Breast epithelium (tissue), 4 donors: ENCODE measurements at regions not wholly inside any gene's neighbourhood (a gene's known extent, or its start where the extent isn't known, plus 50 kb on each side); places are given as distances from the start of the nearest gene placed in this dataset.

Source experiments
- DNase-seq, 2 donors: peaks; one replicate each; pipeline ENCODE4 v3.0.0-alpha.2; 2019; ENCODE audit warnings: low spot score in 2 of 2
- H3K27ac ChIP-seq, 2 donors: fragments of 200-600 bp; sonication (generic) in 1 of 2; one replicate each; pipeline ENCODE4 v1.5.1; 2016 to 2019; ENCODE audit warnings: mild to moderate bottlenecking in 1 of 2
- H3K27me3 ChIP-seq, 2 donors: fragments of 200-600 bp; sonication (generic) in 1 of 2; one replicate each; pipeline versions ENCODE4 v1.5.1 to v1.6.0; 2017 to 2019; ENCODE audit warnings: control low read depth in 1 of 2, mild to moderate bottlenecking in 1 of 2
- H3K36me3 ChIP-seq: fragments of 200-600 bp; one replicate; pipeline ENCODE4 v1.5.1; 2019
- H3K4me1 ChIP-seq, 2 donors: fragments of 200-600 bp; sonication (generic); one replicate each; pipeline ENCODE4 v1.5.1; 2016 to 2019; ENCODE audit warnings: control low read depth in 1 of 2
- H3K4me3 ChIP-seq, 3 donors: fragments of 200-600 bp; sonication (generic); 1 replicate in 2 of 3; 2 replicates in 1 of 3; pipeline ENCODE4 v1.5.1; 2016 to 2019; ENCODE audit warnings: mild to moderate bottlenecking in 3 of 3, moderate library complexity in 2 of 3
- H3K9me3 ChIP-seq, 2 donors: fragments of 200-600 bp; sonication (generic) in 1 of 2; one replicate each; pipeline ENCODE4 v1.5.1; 2016 to 2019; ENCODE audit warnings: control low read depth in 1 of 2
- POLR2A ChIP-seq: fragments of 450-650 bp; IDR thresholded peaks from one replicate; pipeline ENCODE4 v1.6.1; 2016; ENCODE audit warnings: antibody characterized with exemption, mild to moderate bottlenecking, moderate library complexity
- POLR2AphosphoS5 ChIP-seq, 3 donors: sonication (generic); formaldehyde crosslinking; IDR thresholded peaks; one replicate each; pipeline ENCODE4 v1.6.1; 2017; ENCODE audit warnings: antibody characterized with exemption in 3 of 3
- intact Hi-C: fragments of 100-400 bp; cut with DNase I; formaldehyde crosslinking; loops from one replicate; pipeline ENCODE4 v1.15.1; 2023; ENCODE audit warnings: low total_unique reads
- TF ChIP-seq, protein P1 (sequence below), 3 donors: fragments of 450-650 bp; IDR thresholded peaks; one replicate each; pipeline ENCODE4 v1.5.1; 2016 to 2017; ENCODE audit warnings: antibody characterized with exemption in 3 of 3, mild to moderate bottlenecking in 3 of 3, moderate library complexity in 3 of 3

DNA sequence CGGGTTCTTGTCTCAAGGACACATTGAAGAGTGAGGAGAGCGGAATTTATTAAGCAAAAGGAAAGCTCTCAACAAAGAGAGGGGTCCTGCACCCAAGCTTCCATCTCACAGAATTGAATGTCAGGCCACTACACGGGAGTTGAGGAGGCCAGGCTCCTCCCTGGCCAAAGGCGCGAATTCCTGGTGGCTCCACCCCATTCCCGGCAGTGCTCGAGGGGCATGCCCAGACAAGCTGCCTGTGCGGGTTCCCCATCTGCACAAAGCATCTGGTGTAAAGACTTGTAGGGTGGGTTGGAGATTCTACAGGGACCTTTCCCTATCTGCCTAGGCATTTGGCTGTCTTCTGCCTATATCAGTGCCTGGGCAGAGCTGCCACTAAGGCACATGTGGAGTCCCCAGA is 648.5 kb upstream of the PKN2 start:
- H3K4me1 ChIP-seq = no peaks in the 10 kb centered on the region
- no peak overlapping the region for H3K4me3 ChIP-seq
- H3K27me3 ChIP-seq = no peaks in the 10 kb centered on the region
- peaks cover 6 to 28% of the 10 kb centered on the region in 2 donors for H3K9me3 ChIP-seq
- H3K27ac ChIP-seq = no peak overlapping the region
- no peaks in the 10 kb centered on the region for H3K36me3 ChIP-seq
- intact Hi-C loops = no loop called here
- no peak for TF ChIP-seq POLR2A
- no peak for TF ChIP-seq POLR2AphosphoS5 (IDR thresholded peaks at IDR 0.05)
- TF ChIP-seq, protein P1, sequence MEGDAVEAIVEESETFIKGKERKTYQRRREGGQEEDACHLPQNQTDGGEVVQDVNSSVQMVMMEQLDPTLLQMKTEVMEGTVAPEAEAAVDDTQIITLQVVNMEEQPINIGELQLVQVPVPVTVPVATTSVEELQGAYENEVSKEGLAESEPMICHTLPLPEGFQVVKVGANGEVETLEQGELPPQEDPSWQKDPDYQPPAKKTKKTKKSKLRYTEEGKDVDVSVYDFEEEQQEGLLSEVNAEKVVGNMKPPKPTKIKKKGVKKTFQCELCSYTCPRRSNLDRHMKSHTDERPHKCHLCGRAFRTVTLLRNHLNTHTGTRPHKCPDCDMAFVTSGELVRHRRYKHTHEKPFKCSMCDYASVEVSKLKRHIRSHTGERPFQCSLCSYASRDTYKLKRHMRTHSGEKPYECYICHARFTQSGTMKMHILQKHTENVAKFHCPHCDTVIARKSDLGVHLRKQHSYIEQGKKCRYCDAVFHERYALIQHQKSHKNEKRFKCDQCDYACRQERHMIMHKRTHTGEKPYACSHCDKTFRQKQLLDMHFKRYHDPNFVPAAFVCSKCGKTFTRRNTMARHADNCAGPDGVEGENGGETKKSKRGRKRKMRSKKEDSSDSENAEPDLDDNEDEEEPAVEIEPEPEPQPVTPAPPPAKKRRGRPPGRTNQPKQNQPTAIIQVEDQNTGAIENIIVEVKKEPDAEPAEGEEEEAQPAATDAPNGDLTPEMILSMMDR (IDR thresholded peaks at IDR 0.05) = no peak
- no peak for DNase-seq

DNA sequence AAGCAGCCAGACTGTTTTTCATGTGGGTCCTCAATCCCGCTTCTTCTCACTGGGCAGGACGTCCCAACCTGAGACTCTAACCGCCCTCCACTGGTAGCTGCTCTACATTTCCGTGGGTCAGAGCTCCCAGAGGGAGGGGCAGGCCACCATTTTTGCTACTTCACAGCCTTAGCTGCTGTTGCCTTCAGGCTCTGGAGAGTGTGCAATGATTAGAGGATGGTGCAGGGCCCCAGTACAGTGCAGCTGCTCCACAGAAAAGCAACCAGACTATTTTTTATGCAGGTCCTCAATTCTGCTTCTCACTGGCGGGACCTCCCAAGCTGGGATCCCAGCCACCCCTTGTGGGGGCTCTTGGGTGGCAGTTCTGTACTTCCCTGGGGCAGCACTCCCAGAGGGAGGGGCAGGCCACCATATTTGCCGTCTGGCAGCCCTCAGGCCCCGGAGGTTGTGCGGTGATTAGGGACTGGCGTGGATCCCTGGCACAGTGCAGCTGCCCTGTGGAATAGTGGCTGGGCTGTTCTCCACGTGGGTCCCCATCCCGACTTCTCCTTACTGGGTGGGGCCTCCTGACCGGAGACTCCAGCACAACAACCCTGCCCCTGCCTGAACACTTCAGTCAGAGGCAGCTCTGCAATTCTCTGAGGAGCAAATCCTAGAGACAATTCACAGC is 647.6 kb upstream of the PKN2 start:
- H3K4me1 ChIP-seq = no peaks in the 10 kb centered on the region
- TF ChIP-seq, protein P1 (IDR thresholded peaks at IDR 0.05) = no peak
- TF ChIP-seq POLR2A (no peak), POLR2AphosphoS5 (IDR thresholded peaks at IDR 0.05) (no peak)
- no peak for DNase-seq
- H3K4me3 ChIP-seq = no peak overlapping the region
- H3K27me3 ChIP-seq = no peaks in the 10 kb centered on the region
- intact Hi-C loops = no loop called here
- peaks cover 6 to 28% of the 10 kb centered on the region in 2 donors for H3K9me3 ChIP-seq
- H3K36me3 ChIP-seq = no peaks in the 10 kb centered on the region
- H3K27ac ChIP-seq = no peak overlapping the region

DNA sequence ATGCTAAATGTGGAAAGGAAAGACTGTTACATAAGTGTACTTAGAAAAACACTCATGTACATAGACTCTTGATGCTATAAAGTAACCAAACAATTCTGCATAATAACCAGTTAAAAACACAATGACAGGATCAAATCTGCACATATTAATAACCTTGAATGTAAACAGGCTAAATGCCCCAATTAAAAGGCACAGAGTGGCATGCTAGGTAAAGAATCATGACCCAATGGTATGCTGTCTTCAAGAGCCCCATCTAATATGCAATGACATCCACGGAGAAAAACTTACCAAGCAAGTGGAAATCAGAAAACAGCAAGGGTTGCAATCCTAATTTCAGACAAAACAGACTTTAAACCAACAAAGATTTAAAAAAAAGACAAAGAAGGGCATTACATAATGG is 644.8 kb upstream of the PKN2 start:
- DNase-seq = no peak
- Histone ChIP-seq H3K27ac (no peak overlapping the region), H3K4me1 (no peaks in the 10 kb centered on the region), H3K36me3 (no peaks in the 10 kb centered on the region), H3K4me3 (no peak overlapping the region), H3K27me3 (no peaks in the 10 kb centered on the region), H3K9me3 (peaks cover 6 to 28% of the 10 kb centered on the region in 2 donors)
- TF ChIP-seq, protein P1 (IDR thresholded peaks at IDR 0.05) = no peak
- TF ChIP-seq POLR2A (no peak), POLR2AphosphoS5 (IDR thresholded peaks at IDR 0.05) (no peak)
- intact Hi-C loops = no loop called here

DNA sequence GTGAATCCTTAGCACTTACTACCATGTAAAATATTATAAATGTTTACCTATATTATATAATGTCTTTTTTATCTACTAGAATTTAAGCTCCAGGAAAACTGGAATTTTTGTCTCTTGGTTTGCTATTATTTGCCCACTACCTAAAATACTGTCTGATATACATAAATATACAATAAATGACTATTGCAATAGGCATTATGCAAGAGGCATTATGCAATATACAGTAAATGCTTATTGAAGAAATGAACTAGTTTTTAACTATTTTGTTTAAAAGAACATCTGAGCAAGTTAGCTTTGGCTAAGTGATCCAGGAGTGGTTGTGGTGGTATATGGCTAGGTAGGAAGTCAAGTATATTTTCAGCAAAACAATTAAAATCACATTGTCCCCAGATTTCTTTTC is 640.2 kb upstream of the PKN2 start:
- no peak for DNase-seq
- Histone ChIP-seq H3K27me3 (no peaks in the 10 kb centered on the region), H3K9me3 (peaks cover 6 to 16% of the 10 kb centered on the region in 2 donors), H3K4me1 (no peaks in the 10 kb centered on the region), H3K4me3 (no peak overlapping the region), H3K27ac (no peak overlapping the region), H3K36me3 (no peaks in the 10 kb centered on the region)
- intact Hi-C loops = no loop called here
- TF ChIP-seq POLR2A (no peak), POLR2AphosphoS5 (IDR thresholded peaks at IDR 0.05) (no peak)
- TF ChIP-seq, protein P1 (IDR thresholded peaks at IDR 0.05) = no peak

DNA sequence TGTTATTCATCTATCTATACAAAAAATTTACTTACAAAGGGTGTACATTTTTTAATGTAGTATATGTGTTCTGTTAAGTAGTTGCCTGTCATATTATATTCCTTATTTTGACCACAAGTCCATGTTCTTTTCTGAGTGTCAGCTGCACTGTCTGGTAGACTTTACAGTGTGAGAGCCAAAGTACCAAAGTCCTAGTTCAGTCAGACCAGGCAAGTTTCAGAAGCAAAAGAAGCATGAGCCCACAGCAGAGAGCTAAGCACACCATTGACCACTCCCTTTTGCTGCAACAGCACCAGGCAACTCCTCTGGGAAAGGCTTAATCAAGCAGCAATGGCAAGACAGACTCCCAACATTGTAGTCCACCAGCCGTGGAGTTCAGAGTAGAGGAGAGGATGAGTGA is 631.9 kb upstream of the PKN2 start:
- no peaks in the 10 kb centered on the region for H3K9me3 ChIP-seq
- H3K4me3 ChIP-seq = no peak overlapping the region
- no peak for TF ChIP-seq POLR2AphosphoS5 (IDR thresholded peaks at IDR 0.05)
- no peak for TF ChIP-seq POLR2A
- TF ChIP-seq, protein P1 (IDR thresholded peaks at IDR 0.05) = no peak
- no peak for DNase-seq
- intact Hi-C loops = no loop called here
- no peaks in the 10 kb centered on the region for H3K36me3 ChIP-seq
- H3K4me1 ChIP-seq = no peaks in the 10 kb centered on the region
- no peak overlapping the region for H3K27ac ChIP-seq
- no peaks in the 10 kb centered on the region for H3K27me3 ChIP-seq
